ENCODE measurements at regions not wholly inside any gene's neighbourhood (a gene's known extent, or its start where the extent isn't known, plus 50 kb on each side); places are given as distances from the start of the nearest gene placed in this dataset.
"Not testable (repeated sequence)": the region's sequence is repeated elsewhere in the genome, so short reads cannot be mapped to it uniquely, and the experiment has no call there.

DNA sequence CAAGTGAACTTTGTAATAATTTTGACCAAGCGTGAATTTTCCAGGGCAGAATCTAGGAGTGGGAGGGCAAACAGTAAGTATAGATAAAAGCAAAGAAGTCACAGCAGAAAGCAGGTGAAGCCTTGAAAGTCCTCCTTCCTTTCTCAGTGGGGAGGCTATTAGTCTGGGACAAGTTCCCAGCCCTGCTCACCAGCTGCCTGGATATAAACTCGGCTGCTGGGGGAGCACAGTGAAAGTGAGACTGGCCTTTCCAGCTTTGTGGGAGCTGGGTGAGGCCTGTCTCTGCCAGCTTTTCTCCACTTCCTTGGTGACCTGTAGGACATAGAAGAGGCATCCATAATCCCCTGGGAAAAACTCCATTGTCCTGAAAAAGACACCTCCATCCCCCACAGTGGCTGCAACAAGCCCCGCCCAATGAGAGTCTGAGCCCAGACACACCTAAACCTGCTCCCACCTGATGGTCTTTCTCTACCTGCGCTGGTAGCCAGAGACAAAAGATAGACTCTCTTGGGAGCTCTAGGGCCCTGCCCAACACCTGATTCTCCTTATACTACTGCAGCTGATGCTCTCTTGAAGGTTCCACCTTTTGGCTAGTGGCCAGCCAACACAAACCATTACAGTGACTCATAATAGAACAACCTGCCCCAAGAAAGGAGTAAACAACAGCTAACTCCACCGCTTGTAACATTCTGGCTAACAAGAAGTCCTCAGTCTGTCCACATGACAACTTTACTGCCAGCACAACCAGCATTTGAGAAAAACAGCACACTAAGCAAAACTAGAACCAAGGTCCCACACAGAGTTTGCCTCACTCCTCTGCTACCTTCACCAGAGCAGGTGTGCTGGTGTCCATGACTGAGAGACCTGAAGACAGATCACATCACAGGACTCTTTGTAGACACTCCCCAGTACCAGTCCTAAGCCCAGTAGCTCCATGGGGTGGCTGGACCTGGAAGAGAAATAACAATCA lies 252.2 kb upstream of the SLITRK6 start:
- DNase-seq, result no peak

DNA sequence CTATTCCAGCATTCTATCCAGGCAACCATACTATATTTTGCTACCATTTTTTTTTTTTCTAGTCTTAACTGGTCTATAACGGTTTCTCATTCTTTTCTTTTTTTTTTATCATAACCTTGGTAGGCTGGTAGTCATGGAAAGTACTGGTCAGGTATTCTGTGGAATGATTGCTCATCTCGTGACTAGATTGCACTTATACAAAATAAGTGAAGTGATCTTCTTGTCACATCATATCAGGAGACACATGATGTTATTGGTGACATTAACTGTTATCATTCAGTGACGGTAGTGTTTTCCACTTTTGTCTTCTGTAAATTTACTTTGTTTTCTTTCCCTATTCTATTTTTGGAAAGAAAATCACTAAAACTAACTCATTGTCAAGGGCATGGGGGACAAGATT lies 239.3 kb upstream of the SLITRK6 start:
- no peak for DNase-seq

GRCh38 chr13:86020351-86021002 lies 221.3 kb upstream of the SLITRK6 start:
- no peak for DNase-seq

- no peak for DNase-seq
These were observed 207.1 kb upstream of the SLITRK6 start for GRCh38 chr13:86006317-86006716.

DNA sequence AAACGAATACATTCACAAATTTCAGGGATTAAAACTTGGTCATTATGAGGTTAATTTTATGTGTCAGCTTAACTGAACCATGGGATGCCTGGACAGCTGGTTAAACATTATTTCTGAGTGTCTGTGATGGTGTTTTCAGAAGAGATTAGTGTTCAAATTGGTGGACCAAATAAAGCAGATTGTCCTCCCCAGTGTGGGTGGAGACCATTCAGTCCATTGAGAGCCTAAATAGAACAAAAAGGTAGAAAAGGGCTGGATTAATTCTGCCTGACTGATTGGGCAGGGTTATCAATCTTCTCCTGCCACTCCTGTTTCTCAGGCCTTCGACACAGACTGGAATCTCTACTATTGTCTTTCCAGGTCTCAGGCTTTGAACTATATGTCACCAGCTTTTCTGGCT lies 203.8 kb upstream of the SLITRK6 start:
- no peak for DNase-seq

GRCh38 chr13:86000546-86000945 lies 201.3 kb upstream of the SLITRK6 start:
- DNase-seq, result no peak

- DNase-seq, result no peak
These were observed 198.4 kb upstream of the SLITRK6 start for GRCh38 chr13:85997587-85997986.

DNA sequence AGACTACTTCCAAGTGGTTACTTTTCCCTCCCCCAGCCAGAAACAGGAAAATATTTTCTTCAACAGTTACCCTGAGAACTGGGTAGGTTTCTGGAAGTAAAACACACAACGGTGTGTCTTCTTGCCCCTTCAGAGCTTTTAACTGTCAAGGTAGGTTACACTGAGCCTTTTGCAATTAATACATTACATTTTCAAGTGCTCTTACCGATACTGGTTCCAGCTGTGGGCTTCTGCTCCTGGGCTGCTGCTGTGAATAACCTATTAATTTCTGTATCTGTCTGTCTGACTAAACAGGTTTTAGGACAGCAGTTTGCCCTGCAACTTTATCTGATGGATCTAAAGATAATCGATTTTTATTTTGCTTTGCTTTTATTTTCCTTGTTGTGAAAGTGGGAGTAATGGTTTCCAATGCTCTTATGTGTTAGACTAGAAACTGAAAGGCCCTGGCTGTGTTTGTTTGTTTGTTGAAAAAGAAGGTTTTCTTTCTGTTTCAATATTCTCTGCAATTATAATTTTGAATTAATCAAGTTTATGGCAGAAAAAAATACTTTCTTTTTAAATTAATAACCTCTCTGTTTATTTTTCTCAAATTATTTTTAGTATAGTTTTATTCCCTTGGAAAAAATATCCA lies 196.7 kb upstream of the SLITRK6 start:
- DNase-seq, result no peak

DNA sequence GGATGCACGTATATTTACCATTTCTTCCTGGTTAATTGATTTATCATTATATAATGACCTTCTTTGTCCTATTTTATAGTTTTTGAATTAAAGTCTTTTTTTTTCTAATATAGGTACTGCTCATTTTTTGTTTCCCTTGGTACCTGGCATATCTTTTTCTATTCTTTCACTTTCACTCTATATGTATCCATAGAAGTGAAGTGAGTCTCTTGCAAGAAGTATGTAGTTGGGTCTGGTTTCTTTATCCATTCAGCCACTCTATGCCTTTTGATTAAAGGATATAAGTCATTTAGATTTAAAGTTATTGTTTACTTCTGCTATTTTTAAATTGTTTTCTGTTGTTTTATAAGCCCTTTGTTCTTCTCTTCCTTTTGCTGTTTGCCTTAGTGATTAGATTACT lies 194.3 kb upstream of the SLITRK6 start:
- DNase-seq, result no peak

DNA sequence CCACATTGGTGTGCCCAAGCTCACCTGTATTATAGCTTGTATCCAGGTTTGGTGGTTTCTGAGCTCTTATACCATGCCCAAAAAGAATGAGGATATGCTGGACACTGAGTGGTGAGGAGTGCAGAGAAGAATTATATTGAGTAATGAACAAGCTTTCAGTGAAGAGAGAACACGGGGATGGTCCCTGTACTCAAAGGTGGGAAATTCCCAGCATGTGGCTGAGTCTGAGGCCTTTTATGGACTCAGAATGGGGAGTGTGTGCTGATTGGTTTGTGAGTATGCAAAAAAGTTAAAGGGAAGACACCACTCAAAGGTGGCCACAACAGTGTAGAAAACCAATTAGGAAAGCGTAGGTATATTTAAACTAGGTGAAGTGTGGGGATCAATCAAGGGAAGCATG lies 191.2 kb upstream of the SLITRK6 start:
- DNase-seq, result no peak

- DNase-seq, result no peak
These were observed 186.6 kb upstream of the SLITRK6 start for GRCh38 chr13:85985797-85986196.

DNA sequence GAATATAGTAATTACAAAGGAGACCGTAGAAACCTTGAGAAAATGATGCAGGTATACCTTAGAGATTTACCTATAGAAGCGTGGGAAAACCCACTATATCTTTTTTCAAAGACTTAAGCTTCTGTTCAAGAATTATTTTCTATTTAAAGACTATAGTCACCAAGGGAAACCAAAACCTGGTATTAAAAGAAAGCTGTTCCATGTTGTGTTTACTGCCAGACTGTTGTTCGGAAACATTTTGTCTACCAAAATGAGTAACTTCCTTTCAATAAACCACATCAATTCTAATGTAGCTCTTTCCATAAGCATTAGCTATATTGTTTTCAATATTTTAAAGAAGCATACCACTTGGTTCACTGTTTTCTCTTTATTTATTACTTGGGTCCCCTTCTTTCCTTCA lies 182.9 kb upstream of the SLITRK6 start:
- no peak for DNase-seq

DNA sequence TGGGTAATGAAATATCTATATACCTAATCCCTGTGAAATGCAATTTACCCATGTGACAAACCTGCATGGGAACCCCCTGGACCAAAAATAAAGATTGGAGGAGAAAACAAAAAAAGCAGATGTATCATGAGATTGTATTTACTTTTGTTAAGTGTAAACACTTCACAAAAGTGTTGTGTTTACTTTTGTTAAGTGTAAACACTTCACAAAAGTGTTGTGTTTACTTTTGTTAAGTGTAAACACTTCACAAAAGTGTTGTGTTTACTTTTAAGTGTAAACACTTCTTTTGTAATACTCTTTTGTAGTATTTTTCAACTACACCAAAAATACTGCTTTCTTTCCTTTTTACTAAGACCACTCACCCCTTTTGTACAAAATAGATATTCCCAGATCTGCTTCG lies 181.2 kb upstream of the SLITRK6 start:
- DNase-seq, result not testable (repeated sequence)

GRCh38 chr13:85976242-85976641 lies 177.0 kb upstream of the SLITRK6 start:
- no peak for DNase-seq

GRCh38 chr13:85974608-85975366 lies 175.6 kb upstream of the SLITRK6 start:
- no peak for DNase-seq

- DNase-seq, result no peak
These were observed 171.5 kb upstream of the SLITRK6 start for GRCh38 chr13:85970727-85971126.

DNA sequence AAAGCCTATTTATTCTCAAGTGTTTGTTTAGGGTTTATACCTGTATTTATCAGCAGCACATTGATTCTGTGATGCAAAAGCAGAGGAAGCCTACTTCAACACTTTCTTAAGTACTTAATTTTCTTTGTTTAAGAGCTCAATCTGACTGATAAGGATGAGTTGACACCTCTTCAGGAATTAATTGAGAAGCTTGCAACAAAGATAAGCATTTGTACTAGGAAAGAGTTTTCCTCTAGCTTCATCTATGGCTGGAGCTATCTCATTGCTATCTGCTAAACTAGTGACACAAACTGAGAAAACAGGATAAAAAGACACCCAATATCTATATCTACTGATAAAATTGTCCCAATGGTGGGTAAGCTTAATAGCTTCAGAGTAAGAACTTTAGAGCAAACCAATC lies 170.1 kb upstream of the SLITRK6 start:
- DNase-seq, result no peak

DNA sequence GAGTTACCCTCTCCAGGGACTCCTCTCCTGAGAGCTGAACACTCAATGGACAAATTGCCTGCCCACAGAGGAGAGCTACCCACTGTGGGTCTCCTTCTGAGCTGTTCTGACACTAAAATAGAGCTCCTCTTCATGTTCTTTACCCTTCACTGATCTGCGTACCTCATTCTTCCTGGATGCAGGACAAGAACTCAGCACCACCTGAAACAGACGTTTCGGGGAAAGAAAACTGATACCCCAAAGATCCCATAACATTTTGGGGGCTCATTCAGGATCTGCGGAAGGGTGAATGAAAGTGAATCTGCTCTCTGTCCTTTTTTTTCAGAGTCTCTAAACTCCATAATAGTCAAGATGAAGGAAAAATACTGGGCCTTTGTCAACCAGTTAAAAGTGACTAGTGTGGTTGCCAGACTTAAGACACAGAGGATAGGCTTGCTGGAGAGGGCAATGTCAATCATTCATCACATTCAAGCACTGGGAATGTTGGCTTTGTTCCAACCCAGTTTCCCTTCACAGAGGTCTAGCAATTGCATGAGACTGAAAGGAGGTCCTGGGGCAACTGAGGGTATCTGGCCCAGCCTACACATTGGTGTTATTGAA lies 136.7 kb upstream of the SLITRK6 start:
- DNase-seq, result no peak

DNA sequence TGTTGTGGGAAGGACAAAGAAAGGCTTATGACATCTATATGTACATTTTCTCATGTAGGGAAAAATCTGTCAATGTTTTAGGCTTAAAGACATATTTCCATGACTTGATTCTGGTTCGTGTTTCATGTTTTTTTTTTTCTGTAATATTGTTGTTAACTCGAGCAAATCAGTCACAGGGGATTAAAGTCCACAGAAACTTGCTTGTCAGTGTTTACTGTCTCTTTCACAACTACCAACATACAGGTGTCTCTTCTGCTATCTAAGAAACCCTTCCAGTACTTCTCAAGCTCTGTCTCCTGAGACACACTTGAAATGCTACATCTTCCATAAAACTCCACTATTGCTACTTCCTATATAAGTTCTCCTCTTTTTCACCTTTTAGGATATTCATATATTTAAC lies 130.9 kb upstream of the SLITRK6 start:
- DNase-seq, result no peak

DNA sequence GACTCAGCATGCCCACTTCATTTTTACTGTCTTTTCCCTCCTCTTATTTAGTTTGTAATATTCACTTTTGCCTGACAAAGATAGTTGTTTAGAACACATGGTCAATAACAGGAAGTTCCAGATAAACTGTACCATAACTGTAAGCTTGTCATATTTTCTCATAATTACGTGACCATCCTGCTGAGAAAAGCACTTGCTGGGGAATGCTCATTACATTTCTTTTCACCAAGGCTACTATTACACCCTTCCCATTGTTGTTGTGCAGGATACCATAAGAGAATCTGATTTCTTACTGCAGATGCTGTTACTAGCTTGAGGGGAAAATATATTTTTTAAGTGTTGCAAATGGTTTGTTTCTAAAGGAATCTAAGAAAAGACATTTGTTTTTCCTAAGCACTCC lies 111.7 kb upstream of the SLITRK6 start:
- DNase-seq, result no peak

- no peak for DNase-seq
These were observed 101.3 kb upstream of the SLITRK6 start for GRCh38 chr13:85900521-85900920.
